K562 (cell line): ENCODE measurements at regions not wholly inside any gene's neighbourhood (a gene's known extent, or its start where the extent isn't known, plus 50 kb on each side); places are given as distances from the start of the nearest gene placed in this dataset.

Experiments used
- ATAC-seq: fragments of 200-7000 bp; cut with Tn5 transposase; 3 replicates; pipeline ENCODE4 v1.9.1; 2020; ENCODE audit warnings: moderate library complexity
- BruUV-seq: library from RNA; stranded (reverse); fragments of 400-500 nt; replicated peaks from 2 replicates; lab custom pipeline; 2021; lab: Mats Ljungman, UMichigan
- CTCF ChIA-PET: fragments of 300-600 bp; formaldehyde crosslinking; extraction: SDS; loops from one replicate; lab custom pipeline; 2021; ENCODE audit warnings: low intra/inter-chr PET ratio; lab: Yijun Ruan, JAX
- POLR2A ChIA-PET: fragments of 300-600, 350-650 bp; sonication (Branson Sonifier 250); formaldehyde crosslinking; extraction: SDS; loops from one replicate; lab custom pipeline; 2021; ENCODE audit warnings: antibody characterized with exemption, inconsistent platforms; lab: Yijun Ruan, JAX
- DNase-seq, 4 experiments: peaks; one replicate each; pipeline versions ENCODE4 v3.0.0 to v3.0.0-alpha.2; 2011 to 2018; ENCODE audit warnings: low spot score in 3 of 4, mixed read lengths in 3 of 4; ENCODE audit errors: extremely low read depth in 1 of 4
- FAIRE-seq: peaks from 2 replicates; lab custom pipeline; 2011; peaks lifted over from hg19 to GRCh38; lab: Jason Lieb, UNC
- H2AFZ ChIP-seq: 2 replicates; pipeline ENCODE4 v1.6.0; 2011; ENCODE audit warnings: low read depth, low read length, control low read depth, inconsistent platforms
- H3K27ac ChIP-seq: fragments of 200-600 bp; 3 replicates; pipeline ENCODE4 v1.8.0; 2011; ENCODE audit warnings: low read depth, mild to moderate bottlenecking, control low read depth, inconsistent platforms, low read length, moderate library complexity, mixed read lengths; ENCODE audit errors: extremely low read depth
- H3K27me3 ChIP-seq, 2 experiments: fragments of 300-600 bp in 1 of 2; 2 replicates in 1 of 2; 3 replicates in 1 of 2; pipeline versions ENCODE4 v1.6.0 to v1.8.0; 2011; ENCODE audit warnings: inconsistent platforms in 2 of 2, low read length in 2 of 2, mild to moderate bottlenecking in 1 of 2, mixed read lengths in 1 of 2, moderate library complexity in 1 of 2; ENCODE audit not compliant: control insufficient read depth in 2 of 2, insufficient read depth in 2 of 2
- H3K36me3 ChIP-seq: fragments of 300-600 bp; 3 replicates; pipeline ENCODE4 v1.8.0; 2011; ENCODE audit warnings: mild to moderate bottlenecking, low read length, inconsistent platforms; ENCODE audit not compliant: control insufficient read depth, insufficient read depth
- H3K4me1 ChIP-seq, 2 experiments: fragments of 200-600 bp in 1 of 2; replicated peaks in 1 of 2; 2 replicates in 1 of 2; 3 replicates in 1 of 2; pipeline versions ENCODE4 v1.5.1 to v1.8.0; 2011; ENCODE audit warnings: inconsistent platforms in 2 of 2, low read length in 2 of 2, mild to moderate bottlenecking in 1 of 2, mixed read lengths in 1 of 2, moderate library complexity in 1 of 2; ENCODE audit not compliant: control insufficient read depth in 2 of 2, insufficient read depth in 2 of 2
- H3K4me2 ChIP-seq: 2 replicates; pipeline ENCODE4 v1.6.1; 2011; ENCODE audit warnings: low read length, control low read depth, inconsistent platforms, mixed read lengths; ENCODE audit not compliant: insufficient read depth
- H3K4me3 ChIP-seq: fragments of 200-600 bp; sonication (generic), shearing (Covaris generic); 2 replicates; pipeline ENCODE4 v1.5.1; 2016; ENCODE audit warnings: control low read depth, inconsistent platforms
- H3K79me2 ChIP-seq: fragments of 200-600 bp; 3 replicates; pipeline ENCODE4 v1.8.0; 2011; ENCODE audit warnings: low read length, inconsistent platforms; ENCODE audit not compliant: control insufficient read depth, insufficient read depth
- H3K9ac ChIP-seq, 2 experiments: 2 replicates each; pipeline versions ENCODE4 v1.6.0 to v1.6.1; 2011; ENCODE audit warnings: low read depth in 2 of 2, low read length in 2 of 2, control low read depth in 1 of 2, inconsistent platforms in 1 of 2, mild to moderate bottlenecking in 1 of 2, mixed read lengths in 1 of 2; ENCODE audit not compliant: insufficient read depth in 1 of 2
- H3K9me1 ChIP-seq: one replicate; pipeline ENCODE4 v1.6.0; 2011; ENCODE audit warnings: inconsistent platforms, mild to moderate bottlenecking, low read length, moderate library complexity; ENCODE audit not compliant: control insufficient read depth, insufficient read depth
- H3K9me3 ChIP-seq: replicated peaks from 2 replicates; pipeline ENCODE4 v1.5.1; 2011; ENCODE audit warnings: low read depth, low read length, inconsistent platforms; ENCODE audit not compliant: control insufficient read depth, insufficient read depth
- H4K20me1 ChIP-seq: replicated peaks from 2 replicates; pipeline ENCODE4 v1.6.1; 2011; ENCODE audit warnings: low read length, inconsistent platforms, mixed read lengths; ENCODE audit not compliant: control insufficient read depth, insufficient read depth
- BCL6 ChIP-seq: fragments of 250-450 bp; sonication (Bioruptor Pico); IDR thresholded peaks from 2 replicates; pipeline ENCODE4 v1.4.0; 2020
- BHLHE40 ChIP-seq: IDR thresholded peaks from 2 replicates; pipeline ENCODE4 v1.6.1; 2011; ENCODE audit warnings: low read length, improper control_type of control experiment
- C11orf30 ChIP-seq: fragments of 450-650 bp; IDR thresholded peaks from 2 replicates; pipeline ENCODE4 v1.6.1; 2016; ENCODE audit warnings: low read depth, mild to moderate bottlenecking
- CREB1 ChIP-seq, 2 experiments: sonication (generic) in 1 of 2; formaldehyde crosslinking in 1 of 2; IDR thresholded peaks; 2 replicates each; pipeline versions ENCODE4 v1.6.1 to v1.8.0; 2012 to 2022; ENCODE audit warnings: inconsistent platforms in 1 of 2, mild to moderate bottlenecking in 1 of 2, missing genetic modification reagents in 1 of 2, moderate library complexity in 1 of 2
- ESRRB ChIP-seq: fragments of 250-450 bp; sonication (Bioruptor Pico); IDR thresholded peaks from 2 replicates; pipeline ENCODE4 v1.5.0; 2020; ENCODE audit warnings: mild to moderate bottlenecking, moderate library complexity, borderline replicate concordance
- FIP1L1 ChIP-seq: fragments of 200-400 bp; formaldehyde crosslinking; IDR thresholded peaks from 2 replicates; pipeline ENCODE4 v1.6.1; 2018; ENCODE audit warnings: mild to moderate bottlenecking, low read depth, low read length; ENCODE audit not compliant: poor library complexity, severe bottlenecking
- GABPA ChIP-seq: fragments of 200-800 bp; sonication (Bioruptor generic); conservative IDR thresholded peaks from 2 replicates; pipeline ENCODE4 v1.6.1; 2016; ENCODE audit warnings: low read depth, missing genetic modification characterization, missing compliant biosample characterization
- MAFF ChIP-seq: IDR thresholded peaks from 2 replicates; pipeline ENCODE4 v1.6.1; 2012; ENCODE audit warnings: low read length, improper control_type of control experiment
- MAFG ChIP-seq: fragments of 450-650 bp; conservative IDR thresholded peaks from 2 replicates; pipeline ENCODE4 v1.6.1; 2016; ENCODE audit warnings: missing genetic modification characterization, missing compliant biosample characterization
- MAFK ChIP-seq: IDR thresholded peaks from 2 replicates; pipeline ENCODE4 v1.6.1; 2011; ENCODE audit warnings: low read length, improper control_type of control experiment
- POLR2B ChIP-seq: fragments of 450-650 bp; IDR thresholded peaks from 2 replicates; pipeline ENCODE4 v1.6.1; 2018; ENCODE audit warnings: low read depth; ENCODE audit not compliant: partially characterized antibody
- PTTG1 ChIP-seq: fragments of 450-650 bp; IDR thresholded peaks from 2 replicates; pipeline ENCODE4 v1.6.1; 2016; ENCODE audit warnings: low read depth, mild to moderate bottlenecking, missing genetic modification characterization, missing compliant biosample characterization
- RFX7 ChIP-seq: fragments of 250-450 bp; sonication (Bioruptor Pico); IDR thresholded peaks from 2 replicates; pipeline ENCODE4 v1.5.1; 2021; ENCODE audit warnings: mild to moderate bottlenecking
- SLC30A9 ChIP-seq: fragments of 250-450 bp; sonication (Bioruptor Pico); IDR thresholded peaks from 2 replicates; pipeline ENCODE4 v1.8.0; 2022; ENCODE audit warnings: mild to moderate bottlenecking, moderate library complexity
- SP1 ChIP-seq: sonication (generic); formaldehyde crosslinking; IDR thresholded peaks from 2 replicates; pipeline ENCODE4 v1.8.1; 2022; ENCODE audit warnings: mild to moderate bottlenecking, missing genetic modification reagents
- SPI1 ChIP-seq: IDR thresholded peaks from 2 replicates; pipeline ENCODE4 v1.6.1; 2011; ENCODE audit warnings: low read depth, low read length, control low read depth, borderline replicate concordance
- TAF7 ChIP-seq: fragments of 450-650 bp; IDR thresholded peaks from 2 replicates; pipeline ENCODE4 v1.6.1; 2016; ENCODE audit warnings: missing genetic modification characterization, missing compliant biosample characterization
- TCFL5 ChIP-seq: fragments of 250-450 bp; sonication (Bioruptor Pico); conservative IDR thresholded peaks from 2 replicates; pipeline ENCODE4 v1.6.1; 2021; ENCODE audit warnings: mild to moderate bottlenecking, moderate library complexity, matching md5 sums
- ZFP30 ChIP-seq: fragments of 250-450 bp; sonication (Bioruptor Pico); IDR thresholded peaks from 2 replicates; pipeline ENCODE4 v1.8.0; 2022; ENCODE audit warnings: moderate library complexity, mild to moderate bottlenecking, inconsistent platforms, borderline replicate concordance
- ZFP36 ChIP-seq: fragments of 150-350 bp; IDR thresholded peaks from 2 replicates; pipeline ENCODE4 v1.6.1; 2018; ENCODE audit warnings: low read length, low read depth; ENCODE audit not compliant: partially characterized antibody
- ZNF134 ChIP-seq: fragments of 250-450 bp; sonication (Bioruptor Pico); conservative IDR thresholded peaks from 2 replicates; pipeline ENCODE4 v1.4.0; 2020
- ZNF197 ChIP-seq: fragments of 200-800 bp; sonication (Bioruptor generic); IDR thresholded peaks from 2 replicates; pipeline ENCODE4 v1.6.1; 2016; ENCODE audit warnings: low read depth, missing genetic modification characterization, missing compliant biosample characterization
- ZNF212 ChIP-seq: fragments of 450-650 bp; formaldehyde crosslinking; IDR thresholded peaks from 2 replicates; pipeline ENCODE4 v1.4.0; 2020; ENCODE audit warnings: mild to moderate bottlenecking
- ZNF316 ChIP-seq: fragments of 450-650 bp; IDR thresholded peaks from 2 replicates; pipeline ENCODE4 v1.6.1; 2016
- ZNF583 ChIP-seq: fragments of 250-450 bp; sonication (Bioruptor Pico); IDR thresholded peaks from 2 replicates; pipeline ENCODE4 v1.4.0; 2020
- ZNF589 ChIP-seq: fragments of 200-800 bp; sonication (Bioruptor generic); IDR thresholded peaks from 2 replicates; pipeline ENCODE4 v1.6.1; 2016; ENCODE audit warnings: low read depth, missing genetic modification characterization, missing compliant biosample characterization
- whole genome bisulfite sequencing: fragments of 100-300 bp; shearing (Covaris generic); methylation state at CpG from one replicate; pipeline ENCODE4 v1.1.6; 2016; ENCODE audit warnings: low coverage, mixed read lengths; ENCODE audit not compliant: insufficient coverage; ENCODE audit errors: missing lambda C conversion rate; 5-methylcytosine and 5-hydroxymethylcytosine counted together
- in situ Hi-C: fragments of 300-500 bp; cut with MboI; formaldehyde crosslinking; loops from 4 replicates; pipeline ENCODE4 v1.15.0; 2018; ENCODE audit warnings: inconsistent platforms, mixed read lengths
- intact Hi-C: fragments of 100-400 bp; cut with micrococcal nuclease; formaldehyde crosslinking; loops from 2 replicates; pipeline ENCODE4 v1.14.2; 2022
- TF ChIP-seq, protein P1 (sequence below): fragments of 250-450 bp; sonication (Bioruptor Pico); IDR thresholded peaks from 2 replicates; pipeline ENCODE4 v1.9.0; 2021; ENCODE audit warnings: mild to moderate bottlenecking

GRCh38 chr18:34094148-34094547, 130.6 kb downstream of the NOL4 start (continued):
- TF ChIP-seq ZFP30 (CRISPR knock-in tag) (no peak), GABPA (tag) (no peak)
- TF ChIP-seq, all 486 proteins: peak for 0

- H3K36me3 ChIP-seq: no peaks in the 10 kb centered on the region
- BruUV-seq: no TSS peak
- H3K4me2 ChIP-seq: no peak overlapping the region
- H3K9ac ChIP-seq: no peak overlapping the region
- no peaks in the 10 kb centered on the region; the same call in 1 of the 2 replicates for H3K9me3 ChIP-seq
- ChIA-PET POLR2A (no interaction called here), CTCF (no interaction called here)
- in situ Hi-C loops (no loop called here), intact Hi-C loops (no loop called here)
- WGBS: 0% methylated on average over 1 of the region's 1 CpG
- H3K4me3 ChIP-seq: no peak overlapping the region
- H3K79me2 ChIP-seq: no peaks in the 10 kb centered on the region
- DNase-seq (no peak), ATAC-seq (no peak), FAIRE-seq (no peak)
- no peak overlapping the region for H3K27ac ChIP-seq
- no peaks in the 10 kb centered on the region for H3K9me1 ChIP-seq
- no peaks in the 10 kb centered on the region for H3K27me3 ChIP-seq
- no peaks in the 10 kb centered on the region for H4K20me1 ChIP-seq
- no peak overlapping the region for H2AFZ ChIP-seq
- H3K4me1 ChIP-seq: no peaks in the 10 kb centered on the region
- TF ChIP-seq BCL6 (CRISPR knock-in tag): no peak
- no peak for TF ChIP-seq FIP1L1
- 0 out of 2 replicates have a peak, but pooled peaks have one; percentile 31 for TF ChIP-seq MAFF
- no peak for TF ChIP-seq POLR2B
- no peak for TF ChIP-seq ZNF197 (CRISPR knock-in tag)
- no peak for TF ChIP-seq ZNF134 (CRISPR knock-in tag)
- no peak for TF ChIP-seq PTTG1 (tag)
- TF ChIP-seq RFX7 (CRISPR knock-in tag): no peak
- TF ChIP-seq ZNF316: peak; percentile 53; the same call in 1 of the 2 replicates
- no peak for TF ChIP-seq SPI1
- TF ChIP-seq MAFG (tag): peak; percentile 35; the same call in 1 of the 2 replicates
- no peak for TF ChIP-seq SLC30A9 (CRISPR knock-in tag)
- peak; percentile 41; the same call in 1 of the 2 replicates for TF ChIP-seq MAFK
- no peak for TF ChIP-seq TAF7
- no peak for TF ChIP-seq ZNF583
- TF ChIP-seq, protein P1, sequence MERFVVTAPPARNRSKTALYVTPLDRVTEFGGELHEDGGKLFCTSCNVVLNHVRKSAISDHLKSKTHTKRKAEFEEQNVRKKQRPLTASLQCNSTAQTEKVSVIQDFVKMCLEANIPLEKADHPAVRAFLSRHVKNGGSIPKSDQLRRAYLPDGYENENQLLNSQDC (CRISPR knock-in tag): no peak
- TF ChIP-seq BHLHE40: no peak
- no peak for TF ChIP-seq TCFL5 (CRISPR knock-in tag)
- no peak for TF ChIP-seq ZNF212 (CRISPR knock-in tag)
- no peak for TF ChIP-seq ESRRB
- peak; percentile 40; the same call in 1 of the 2 replicates for TF ChIP-seq C11orf30
- no peak for TF ChIP-seq ZFP36
- TF ChIP-seq ZNF589 (CRISPR knock-in tag): no peak
- no peak for TF ChIP-seq SP1
- TF ChIP-seq CREB1 (IDR thresholded peaks at IDR 0.05): no peak
- no peak for TF ChIP-seq CREB1 (CRISPR knock-in tag; IDR thresholded peaks at IDR 0.05)
Observed at GRCh38 chr18:34092796-34093195, 131.9 kb downstream of the NOL4 start.
